GM12873 (cell line): ENCODE measurements at regions not wholly inside any gene's neighbourhood (a gene's known extent, or its start where the extent isn't known, plus 50 kb on each side); places are given as distances from the start of the nearest gene placed in this dataset.

Experiments used
- CTCF ChIP-seq: IDR thresholded peaks from 2 replicates; pipeline ENCODE4 v1.5.1; 2012; ENCODE audit warnings: low read depth, mild to moderate bottlenecking, moderate library complexity, low read length, control low read depth; ENCODE audit not compliant: insufficient read depth; ENCODE audit errors: missing control alignments

GRCh38 chr7:91645542-91645941 lies 235.0 kb downstream of the MTERF1 start:
- TF ChIP-seq CTCF = no peak

- no peak for TF ChIP-seq CTCF
Observed at GRCh38 chr7:91651986-91652385, 228.5 kb downstream of the MTERF1 start.

GRCh38 chr7:91653286-91653685 lies 227.2 kb downstream of the MTERF1 start:
- TF ChIP-seq CTCF = no peak

- no peak for TF ChIP-seq CTCF
Observed at GRCh38 chr7:91655656-91656055, 224.8 kb downstream of the MTERF1 start.

GRCh38 chr7:91656541-91657482 lies 223.7 kb downstream of the MTERF1 start:
- TF ChIP-seq CTCF = no peak

- no peak for TF ChIP-seq CTCF
Observed at GRCh38 chr7:91657483-91658071, 222.9 kb downstream of the MTERF1 start.

- no peak for TF ChIP-seq CTCF
Observed at GRCh38 chr7:91659096-91659495, 221.4 kb downstream of the MTERF1 start.
